Psoas muscle (tissue), 7 donors: ENCODE measurements at regions not wholly inside any gene's neighbourhood (a gene's known extent, or its start where the extent isn't known, plus 50 kb on each side); places are given as distances from the start of the nearest gene placed in this dataset.
"Not testable (repeated sequence)": the region's sequence is repeated elsewhere in the genome, so short reads cannot be mapped to it uniquely, and the experiment has no call there.

Experiments
- ATAC-seq, 4 donors: fragments of 200-7000 bp; cut with Tn5 transposase; one replicate each; pipeline ENCODE4 v1.9.1; 2020; ENCODE audit warnings: moderate library complexity in 3 of 4, mild to moderate bottlenecking in 2 of 4
- DNase-seq, 2 donors: peaks; one replicate each; pipeline ENCODE4 v3.0.0-alpha.2; 2020
- H3K27ac ChIP-seq: fragments of 200-600 bp; one replicate; pipeline ENCODE4 v1.8.0; 2022
- H3K27me3 ChIP-seq, 3 donors: fragments of 200-600 bp in 1 of 3; one replicate each; pipeline versions ENCODE4 v1.6.1 to v1.8.0; 2013 to 2022; ENCODE audit warnings: low read length in 2 of 3, mild to moderate bottlenecking in 2 of 3, moderate library complexity in 1 of 3; ENCODE audit not compliant: insufficient read depth in 3 of 3
- H3K36me3 ChIP-seq, 2 donors: fragments of 200-600 bp in 1 of 2; one replicate each; pipeline versions ENCODE4 v1.6.1 to v1.8.0; 2013 to 2022; ENCODE audit warnings: low read depth in 1 of 2, mild to moderate bottlenecking in 1 of 2, moderate library complexity in 1 of 2; ENCODE audit not compliant: insufficient read depth in 1 of 2
- H3K4me1 ChIP-seq: fragments of 200-600 bp; one replicate; pipeline ENCODE4 v1.8.0; 2022
- H3K4me3 ChIP-seq: fragments of 200-600 bp; one replicate; pipeline ENCODE4 v1.8.0; 2022; ENCODE audit warnings: mild to moderate bottlenecking
- H3K9me3 ChIP-seq: fragments of 200-600 bp; one replicate; pipeline ENCODE4 v1.8.0; 2022
- WGBS, 3 donors: extraction: QIAGEN DNeasy Blood & Tissue Kit; methylation state at CpG; one replicate each; pipeline versions ENCODE4 v1.1.6 to v1.1.7; 2013; 5-methylcytosine and 5-hydroxymethylcytosine counted together
- intact Hi-C, 2 donors: fragments of 100-400 bp; cut with DNase I; formaldehyde crosslinking; loops; one replicate each; pipeline versions ENCODE4 v1.11.0 to v1.14.2; 2022
- TF ChIP-seq, protein P1 (sequence below): fragments of 200-600 bp; IDR thresholded peaks from one replicate; pipeline ENCODE4 v1.8.0; 2022; ENCODE audit warnings: antibody characterized with exemption
- donor health status: healthy with polysubstance abuse.
- donor health status: DM: no; HTN: no; CAD: no; lungs with moderate emphysema.
- donor health status: Bipolar disorder and iron deficiency.
- donor health status: healthy.
- donor health status: DM: yes; HTN: yes; CAD: no.
- donor health status: DM: no; HTN: no; CAD: no.
- donor health status: DM: yes; HTN: yes; CAD: no.

DNA sequence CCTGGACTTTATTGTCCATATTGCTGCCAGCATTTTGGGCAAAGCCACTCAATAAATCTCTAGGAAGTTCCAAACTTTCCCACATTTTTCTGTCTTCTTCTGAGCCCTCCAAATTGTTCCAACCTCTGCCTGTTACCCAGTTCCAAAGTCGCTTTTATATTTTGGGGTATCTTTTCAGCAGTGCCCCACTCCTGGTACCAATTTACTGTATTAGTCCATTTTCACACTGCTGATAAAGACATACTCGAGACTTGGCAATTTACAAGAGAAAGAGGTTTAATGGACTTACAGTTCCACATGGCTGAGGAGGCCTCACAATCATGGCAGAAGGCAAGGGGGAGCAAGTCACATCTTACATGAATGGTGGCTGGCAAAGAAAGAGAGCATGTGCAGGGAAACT, 53.4 kb downstream of the AHSP start:
- H3K36me3 ChIP-seq, H3K27me3 ChIP-seq, DNase-seq, H3K9me3 ChIP-seq, ATAC-seq, intact Hi-C loops, H3K27ac ChIP-seq, H3K4me3 ChIP-seq, H3K4me1 ChIP-seq: not testable (repeated sequence)
- 49 to 57% (median 49%) methylated on average over 2 of the region's 2 CpGs for WGBS, 3 donors

DNA sequence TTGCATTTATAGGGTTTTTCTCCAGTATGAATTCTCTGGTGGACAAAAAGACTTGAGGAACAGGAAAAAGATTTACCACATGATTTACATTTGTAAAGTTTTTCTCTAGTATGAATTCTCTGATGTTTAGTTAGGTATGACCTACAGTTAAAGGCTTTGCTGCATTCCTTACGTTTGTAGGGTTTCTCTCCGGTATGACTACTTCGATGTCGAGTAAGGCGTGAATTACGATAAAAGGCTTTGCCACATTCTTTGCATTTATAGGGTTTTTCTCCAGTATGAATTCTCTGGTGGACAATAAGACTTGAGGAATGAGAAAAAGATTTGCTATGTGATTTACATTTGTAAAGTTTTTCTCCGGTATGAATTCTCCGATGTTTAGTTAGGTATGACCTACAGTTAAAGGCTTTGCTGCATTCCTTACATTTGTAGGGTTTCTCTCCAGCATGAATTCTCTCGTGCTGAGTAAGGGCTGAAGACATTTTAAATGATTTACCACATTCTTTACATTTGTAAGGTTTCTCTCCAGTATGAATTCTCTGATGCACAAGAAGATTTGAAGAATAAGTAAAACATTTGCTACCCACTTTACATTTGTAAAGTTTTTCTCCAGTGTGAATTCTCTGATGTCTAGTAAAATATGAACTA, 74.2 kb downstream of the AHSP start:
- H3K9me3 ChIP-seq: peaks cover 58% of the 10 kb centered on the region
- H3K36me3 ChIP-seq, DNase-seq, H3K4me1 ChIP-seq, H3K27me3 ChIP-seq, ATAC-seq, H3K4me3 ChIP-seq, intact Hi-C loops, H3K27ac ChIP-seq: not testable (repeated sequence)
- 78 to 84% (median 84%) methylated on average over 9 of the region's 9 CpGs for WGBS, 3 donors

DNA sequence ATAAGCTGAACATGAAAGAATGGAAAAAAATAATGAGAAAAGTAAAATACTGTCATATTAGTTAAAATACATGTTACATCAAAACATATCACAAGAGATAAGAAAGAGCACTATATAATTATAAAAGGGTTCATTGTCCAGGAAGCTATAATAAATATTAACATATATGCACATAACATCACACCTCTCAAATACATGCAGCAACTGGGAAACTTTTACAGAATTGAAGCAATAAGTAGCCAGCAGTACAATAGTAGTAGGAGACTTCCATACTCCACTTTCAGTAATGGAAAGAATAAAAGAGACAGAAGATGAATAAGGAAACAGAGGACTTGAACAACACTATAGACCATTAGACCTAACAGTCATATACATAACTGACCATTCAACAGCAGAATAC, 90.4 kb downstream of the AHSP start:
- H3K27me3 ChIP-seq: no peaks in the 10 kb centered on the region
- H3K36me3 ChIP-seq: no peaks in the 10 kb centered on the region
- TF ChIP-seq, protein P1, sequence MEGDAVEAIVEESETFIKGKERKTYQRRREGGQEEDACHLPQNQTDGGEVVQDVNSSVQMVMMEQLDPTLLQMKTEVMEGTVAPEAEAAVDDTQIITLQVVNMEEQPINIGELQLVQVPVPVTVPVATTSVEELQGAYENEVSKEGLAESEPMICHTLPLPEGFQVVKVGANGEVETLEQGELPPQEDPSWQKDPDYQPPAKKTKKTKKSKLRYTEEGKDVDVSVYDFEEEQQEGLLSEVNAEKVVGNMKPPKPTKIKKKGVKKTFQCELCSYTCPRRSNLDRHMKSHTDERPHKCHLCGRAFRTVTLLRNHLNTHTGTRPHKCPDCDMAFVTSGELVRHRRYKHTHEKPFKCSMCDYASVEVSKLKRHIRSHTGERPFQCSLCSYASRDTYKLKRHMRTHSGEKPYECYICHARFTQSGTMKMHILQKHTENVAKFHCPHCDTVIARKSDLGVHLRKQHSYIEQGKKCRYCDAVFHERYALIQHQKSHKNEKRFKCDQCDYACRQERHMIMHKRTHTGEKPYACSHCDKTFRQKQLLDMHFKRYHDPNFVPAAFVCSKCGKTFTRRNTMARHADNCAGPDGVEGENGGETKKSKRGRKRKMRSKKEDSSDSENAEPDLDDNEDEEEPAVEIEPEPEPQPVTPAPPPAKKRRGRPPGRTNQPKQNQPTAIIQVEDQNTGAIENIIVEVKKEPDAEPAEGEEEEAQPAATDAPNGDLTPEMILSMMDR: no peak
- H3K4me1 ChIP-seq: no peaks in the 10 kb centered on the region
- H3K27ac ChIP-seq: no peak overlapping the region
- no peak overlapping the region for H3K4me3 ChIP-seq
- no peak for DNase-seq
- ATAC-seq: no peak
- intact Hi-C loops: no loop called here
- H3K9me3 ChIP-seq: peaks cover 6% of the 10 kb centered on the region

DNA sequence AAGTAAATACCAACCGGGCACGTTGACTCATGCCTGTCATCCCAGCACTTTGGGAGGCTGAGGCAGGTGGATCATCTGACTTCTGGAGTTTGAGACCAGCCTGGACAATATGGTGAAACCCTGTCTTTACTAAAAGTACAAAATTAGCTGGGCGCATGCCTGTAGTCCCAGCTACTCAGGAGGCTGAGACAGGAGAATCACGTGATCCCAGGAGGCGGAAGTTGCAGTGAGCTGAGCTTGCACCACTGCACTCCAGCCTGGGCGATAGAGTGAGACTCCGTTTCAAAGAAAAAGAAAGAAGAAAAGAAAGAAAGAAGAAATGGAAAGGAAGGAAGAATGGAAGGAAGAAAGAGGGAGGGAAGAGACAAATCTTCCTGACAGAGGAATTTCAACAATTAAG, 108.7 kb downstream of the AHSP start:
- Histone ChIP-seq H3K4me3 (no peak overlapping the region), H3K4me1 (no peaks in the 10 kb centered on the region), H3K27ac (no peak overlapping the region), H3K27me3 (no peaks in the 10 kb centered on the region), H3K9me3 (no peaks in the 10 kb centered on the region), H3K36me3 (no peaks in the 10 kb centered on the region)
- TF ChIP-seq, protein P1: no peak
- DNase-seq (no peak), ATAC-seq (no peak)
- intact Hi-C loops: no loop called here
- WGBS, 3 donors: 86 to 90% (median 90%) methylated on average over 7 of the region's 7 CpGs

DNA sequence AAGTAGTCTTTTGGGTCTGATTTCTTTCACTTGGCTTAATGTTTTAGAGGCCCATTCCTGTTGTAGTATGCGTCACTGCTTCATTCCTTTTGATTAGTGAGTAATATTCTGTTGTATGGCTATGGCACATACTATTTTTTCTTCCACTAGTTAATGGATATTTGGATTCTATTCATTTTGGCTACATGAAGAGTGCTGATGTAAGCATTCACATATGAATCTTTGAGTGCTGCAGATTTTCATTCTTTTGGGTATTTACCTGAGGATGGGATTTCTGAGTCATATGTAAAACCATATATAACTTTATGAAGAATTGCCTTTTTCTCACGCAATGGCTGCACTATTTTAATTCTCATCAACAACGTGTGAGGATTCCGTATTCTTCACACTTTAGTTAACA, 113.6 kb downstream of the AHSP start:
- Histone ChIP-seq H3K9me3 (no peaks in the 10 kb centered on the region), H3K27me3 (no peaks in the 10 kb centered on the region), H3K27ac (no peak overlapping the region), H3K4me3 (no peak overlapping the region), H3K4me1 (no peaks in the 10 kb centered on the region), H3K36me3 (no peaks in the 10 kb centered on the region)
- 76% methylated on average over 4 of the region's 4 CpGs for WGBS, 3 donors
- intact Hi-C loops: no loop called here
- TF ChIP-seq, protein P1: no peak
- no peak for DNase-seq
- no peak for ATAC-seq

DNA sequence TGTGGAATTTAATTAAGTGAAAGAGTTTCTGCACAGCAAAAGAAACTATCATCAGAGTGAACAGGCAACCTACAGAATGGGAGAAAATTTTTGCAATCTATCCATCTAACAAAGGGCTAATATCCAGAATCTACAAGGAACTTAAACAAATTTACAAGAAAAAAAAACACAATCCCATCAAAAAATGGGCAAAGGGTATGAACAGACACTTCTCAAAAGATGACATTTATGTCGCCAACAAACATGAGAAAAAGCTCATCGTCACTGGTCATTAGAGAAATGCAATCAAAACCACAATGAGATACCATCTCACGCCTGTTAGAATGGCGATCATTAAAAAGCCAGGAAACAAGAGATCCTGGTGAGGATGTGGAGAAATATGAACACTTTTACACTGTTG, 128.0 kb downstream of the AHSP start:
- H3K27ac ChIP-seq, H3K4me3 ChIP-seq, H3K4me1 ChIP-seq, intact Hi-C loops, H3K36me3 ChIP-seq, DNase-seq, H3K27me3 ChIP-seq, ATAC-seq: not testable (repeated sequence)
- peaks cover 10% of the 10 kb centered on the region for H3K9me3 ChIP-seq
- 81 to 85% (median 84%) methylated on average over 4 of the region's 4 CpGs for WGBS, 3 donors
